Stimulated activated CD4-positive, alpha-beta T cell treated with anti-CD3 and anti-CD28 coated beads, TNF-alpha, amount 100 ng/mL, for 4 hours (primary cell): ENCODE measurements at regions not wholly inside any gene's neighbourhood (a gene's known extent, or its start where the extent isn't known, plus 50 kb on each side); places are given as distances from the start of the nearest gene placed in this dataset.
A peak's percentile ranks its signal among the peaks of the same experiment; 100 is the strongest.
"Not testable (repeated sequence)": the region's sequence is repeated elsewhere in the genome, so short reads cannot be mapped to it uniquely, and the experiment has no call there.

ENCODE experiments used
- DNase-seq, 3 experiments: peaks; one replicate each; pipeline ENCODE4 v3.0.0-alpha.2; 2020; ENCODE audit warnings: low read depth in 3 of 3

DNA sequence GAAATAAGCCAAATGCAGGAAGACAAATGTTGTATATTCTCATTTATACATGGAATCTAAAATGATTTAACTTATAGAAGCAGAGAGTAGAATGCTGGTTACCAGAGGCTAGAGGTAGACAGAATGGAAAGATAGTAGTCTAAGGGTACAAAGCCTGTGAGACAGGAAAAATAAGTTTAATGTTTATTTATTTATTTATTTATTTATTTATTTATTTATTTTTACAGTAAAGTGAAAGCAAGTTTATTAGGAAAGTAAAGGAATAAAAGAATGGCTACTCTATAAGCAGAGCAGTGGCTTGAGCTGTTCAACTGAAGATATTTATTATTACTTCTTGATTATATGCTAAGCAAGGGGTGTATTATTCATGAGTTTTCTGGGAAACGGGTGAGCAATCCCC, 203.2 kb downstream of the LAS1L start:
- DNase-seq: no peak

DNA sequence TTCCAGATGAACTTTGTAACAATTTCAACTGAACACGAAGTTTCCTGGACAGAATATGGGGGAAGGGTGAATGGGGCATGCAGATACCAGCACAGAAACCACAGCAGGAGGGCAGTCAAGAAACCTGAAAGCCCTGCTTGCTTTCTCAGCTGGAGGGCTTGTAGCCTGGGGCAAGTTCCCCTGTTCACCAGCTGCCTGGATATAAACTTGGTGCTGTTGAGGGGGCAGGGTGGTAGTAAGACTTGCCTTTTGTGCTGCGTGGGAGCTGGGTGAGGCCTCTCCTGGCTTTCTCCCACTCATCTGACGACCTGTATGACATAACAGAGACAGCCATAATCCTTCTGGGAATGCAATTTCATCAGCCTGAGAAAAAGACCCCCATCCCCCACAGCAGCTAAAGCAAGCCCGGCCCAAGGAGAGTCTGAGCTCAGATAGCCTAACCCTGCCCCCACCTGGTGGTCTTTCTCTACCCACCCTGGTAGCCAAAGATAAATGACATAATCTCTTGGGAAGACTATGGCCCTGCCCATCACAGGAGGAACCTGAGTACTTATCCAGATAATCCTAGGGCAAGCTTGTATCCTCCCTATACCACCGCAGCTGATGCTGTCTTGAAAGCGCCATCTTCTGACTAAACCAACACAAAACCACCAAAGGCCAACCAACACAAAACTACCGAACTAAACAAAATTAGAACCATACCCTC, 234.3 kb downstream of the LAS1L start:
- no peak for DNase-seq

DNA sequence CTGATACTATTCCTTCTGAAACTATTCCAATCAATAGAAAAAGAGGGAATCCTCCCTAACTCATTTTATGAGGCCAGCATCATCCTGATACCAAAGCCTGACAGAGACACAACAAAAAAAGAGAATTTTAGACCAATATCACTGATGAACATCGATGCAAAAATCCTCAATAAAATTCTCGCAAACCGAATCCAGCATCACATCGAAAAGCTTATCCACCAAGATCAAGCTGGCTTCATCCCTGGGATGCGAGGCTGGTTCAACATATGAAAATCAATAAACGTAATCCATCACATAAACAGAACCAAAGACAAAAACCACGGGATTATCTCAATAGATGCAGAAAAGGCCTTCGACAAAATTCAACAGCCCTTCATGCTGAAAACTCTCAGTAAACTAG, 251.7 kb downstream of the LAS1L start:
- DNase-seq: not testable (repeated sequence)

DNA sequence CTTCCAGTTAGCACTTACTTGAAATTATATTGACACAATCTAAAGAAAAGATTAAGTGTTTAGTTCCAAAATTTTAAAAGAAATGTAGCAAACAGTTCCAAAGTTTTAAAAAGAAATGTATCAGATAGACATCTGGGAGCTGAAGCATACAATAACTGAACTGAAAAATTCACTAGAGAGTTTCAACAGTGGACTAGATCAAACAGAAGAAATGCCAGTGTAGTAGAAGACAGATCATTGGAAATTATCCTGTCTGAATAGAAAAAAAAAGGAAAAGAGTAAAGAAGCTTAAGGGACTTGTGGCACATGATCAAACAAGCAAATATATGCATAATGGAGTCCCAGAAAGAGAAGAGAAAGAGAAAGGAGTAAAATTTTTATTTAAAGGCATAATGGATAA, 261.4 kb downstream of the LAS1L start:
- DNase-seq: no peak

DNA sequence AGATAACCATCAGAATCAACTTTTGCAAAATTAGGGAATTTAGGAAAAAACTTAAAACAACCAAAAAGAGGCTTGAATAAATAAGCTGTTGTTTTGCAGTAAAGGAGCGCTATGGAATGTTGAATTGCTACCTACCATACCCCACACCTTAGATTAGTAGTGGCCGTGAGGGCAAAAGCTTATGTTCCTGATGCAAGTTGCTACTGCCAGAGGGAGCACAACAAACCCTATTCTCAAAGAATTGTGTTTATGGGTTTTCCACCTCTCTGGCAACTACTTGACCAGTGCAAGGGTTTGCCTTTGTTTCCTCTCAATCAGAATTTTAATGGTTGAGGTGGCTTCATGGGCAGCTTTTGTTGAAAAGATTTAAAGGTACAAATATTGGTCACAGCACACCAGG, 268.1 kb downstream of the LAS1L start:
- DNase-seq: no peak

DNA sequence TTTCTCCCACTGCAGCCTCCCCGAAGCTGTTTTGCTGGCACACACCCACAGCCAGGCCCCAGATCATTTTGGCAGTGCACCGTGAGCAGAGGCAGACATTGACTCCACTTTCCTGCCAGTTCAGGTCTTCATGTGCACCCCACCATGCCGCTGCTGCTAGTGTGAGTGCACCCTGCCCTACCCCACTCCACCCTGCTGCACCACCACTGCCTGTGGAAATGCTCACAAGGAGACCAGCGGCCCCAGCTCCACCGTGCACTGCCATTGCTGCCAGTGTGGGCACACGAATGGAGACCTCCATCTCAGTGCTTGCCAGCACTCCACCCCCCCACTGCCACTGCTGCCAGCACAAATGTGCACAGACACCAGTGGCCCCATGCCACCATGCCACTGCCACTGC, 277.6 kb upstream of the ZC4H2 start:
- DNase-seq: no peak

DNA sequence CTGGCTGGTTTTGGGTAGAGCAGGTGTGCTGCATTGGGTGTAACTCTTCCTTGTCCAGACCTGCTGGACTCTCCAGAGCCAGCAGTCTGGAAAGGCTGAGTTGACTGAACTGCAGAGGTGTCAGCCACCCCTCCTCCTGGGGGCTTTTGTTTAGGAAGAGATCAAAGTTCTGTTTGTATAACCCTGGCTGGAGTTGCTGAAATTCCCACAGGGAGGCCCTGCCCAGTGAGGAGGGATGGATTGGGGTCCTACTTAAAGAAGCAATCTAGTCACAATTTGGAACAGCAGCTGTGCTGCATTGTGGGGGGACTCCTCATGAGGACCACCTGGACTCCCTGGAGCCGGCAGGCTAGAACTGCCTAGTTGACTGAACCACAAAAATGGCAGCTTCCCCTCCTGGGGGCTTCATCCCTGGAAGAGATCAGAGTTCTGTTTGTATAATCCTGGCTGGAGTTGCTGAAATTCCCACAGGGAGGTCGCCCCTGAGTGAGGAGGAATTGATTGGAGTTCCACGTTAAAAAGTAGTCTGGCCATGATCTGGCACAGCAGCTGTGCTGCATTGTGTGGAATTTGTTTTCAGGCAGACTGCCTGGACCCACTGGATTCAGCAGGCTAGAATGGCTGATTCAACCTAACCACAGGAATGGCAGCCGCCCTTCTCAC, 264.9 kb upstream of the ZC4H2 start:
- DNase-seq: no peak

DNA sequence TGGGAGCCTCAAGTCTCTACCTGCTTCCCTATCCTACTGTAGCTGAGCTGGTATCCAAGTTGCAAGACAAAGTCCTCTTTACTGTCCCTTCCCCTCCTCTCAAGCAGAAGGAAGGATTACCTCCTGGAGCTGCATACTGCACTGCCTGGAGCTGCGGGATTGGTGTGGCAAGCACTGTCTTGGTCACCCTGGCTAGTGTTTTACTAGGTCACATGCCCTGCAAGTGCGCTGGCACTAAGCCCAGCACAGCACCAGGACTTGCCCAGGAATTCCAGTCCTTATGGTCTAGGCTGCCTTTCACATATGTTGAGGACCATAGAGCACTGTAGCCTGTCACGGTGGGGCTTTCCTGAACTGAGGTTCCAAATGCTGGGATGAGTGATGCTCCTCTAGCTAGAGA, 227.3 kb upstream of the ZC4H2 start:
- no peak for DNase-seq

DNA sequence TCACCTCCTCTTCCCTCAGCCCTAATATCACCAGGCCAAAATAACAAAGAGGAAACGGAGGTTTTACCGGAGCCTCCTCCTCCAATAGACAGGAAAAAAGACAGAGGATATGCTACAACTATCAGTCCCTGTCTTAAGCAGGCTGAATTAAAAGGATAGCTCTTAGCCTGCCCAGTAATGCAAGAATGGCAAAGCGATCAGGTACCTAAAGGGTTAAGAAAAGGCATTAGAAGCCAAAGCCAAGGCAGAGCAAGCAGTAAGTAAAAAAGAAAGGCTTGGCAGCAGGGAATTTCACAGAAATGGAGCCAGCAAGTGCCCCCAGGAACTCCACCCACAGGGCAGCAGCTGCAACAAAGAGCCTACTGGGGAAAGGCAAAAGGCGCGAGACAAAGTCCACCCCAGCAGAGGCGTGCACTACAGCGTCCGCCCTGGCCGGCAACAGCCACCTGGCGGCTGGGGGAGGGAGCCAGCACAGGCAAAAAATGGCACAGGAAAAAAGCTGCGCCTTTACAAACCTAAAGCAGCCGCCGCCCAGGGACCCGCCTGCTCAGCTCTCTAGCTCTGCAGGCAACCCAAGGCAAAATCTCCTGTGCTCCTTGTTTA, 220.6 kb upstream of the ZC4H2 start:
- DNase-seq: no peak

DNA sequence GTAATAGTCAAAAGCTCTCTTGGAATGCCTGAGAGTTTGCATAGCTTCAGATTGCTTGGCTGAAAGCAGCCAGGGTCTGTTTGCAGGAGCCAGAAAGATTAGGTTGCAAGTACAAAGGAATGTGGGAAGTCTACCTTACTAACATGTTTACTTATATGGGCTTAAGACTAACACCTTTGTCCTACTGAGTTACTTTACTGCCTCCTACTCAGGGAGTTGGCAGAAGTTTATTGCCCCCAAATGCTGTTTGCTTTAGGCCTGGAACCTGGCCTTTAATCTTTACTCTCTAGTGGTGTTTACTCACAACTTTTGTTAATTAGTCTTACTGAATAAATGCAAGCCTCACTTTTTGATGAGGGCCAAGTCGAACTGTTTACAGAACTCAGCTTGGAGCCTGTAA, 219.4 kb upstream of the ZC4H2 start:
- DNase-seq: no peak

DNA sequence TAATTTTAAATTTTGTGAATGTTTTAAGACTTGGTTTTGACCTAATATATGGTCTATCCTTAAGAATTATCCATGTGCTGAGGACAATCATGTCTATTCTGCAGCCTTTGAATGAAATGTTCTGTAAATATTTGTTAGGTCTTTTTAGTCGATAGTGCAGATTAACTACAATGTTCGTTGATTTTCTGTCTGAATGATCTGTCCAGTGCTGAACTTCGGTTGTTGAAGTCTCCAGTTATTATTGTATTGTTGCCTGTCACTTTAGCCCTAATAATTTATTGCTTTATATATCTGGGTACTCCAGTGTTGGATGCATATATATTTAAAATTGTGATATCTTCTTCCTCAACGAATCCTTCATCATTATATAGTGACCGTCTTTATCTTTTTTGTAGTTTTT, 218.3 kb upstream of the ZC4H2 start:
- DNase-seq: no peak

DNA sequence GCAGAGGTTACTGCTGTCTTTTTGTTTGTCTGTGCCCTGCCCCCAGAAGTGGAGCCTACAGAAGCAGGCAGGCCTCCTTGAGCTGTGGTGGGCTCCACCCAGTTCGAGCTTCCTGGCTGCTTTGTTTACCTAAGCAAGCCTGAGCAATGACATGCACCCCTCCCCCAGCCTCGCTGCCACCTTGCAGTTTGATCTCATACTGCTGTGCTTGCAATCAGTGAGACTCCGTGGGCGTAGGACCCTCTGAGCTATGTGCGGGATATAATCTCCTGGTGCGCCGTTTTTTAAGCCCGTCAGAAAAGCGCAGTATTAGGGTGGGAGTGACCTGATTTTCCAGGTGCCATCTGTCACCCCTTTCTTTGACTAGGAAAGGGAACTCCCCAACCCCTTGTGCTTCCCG, 187.1 kb upstream of the ZC4H2 start:
- DNase-seq: not testable (repeated sequence)

DNA sequence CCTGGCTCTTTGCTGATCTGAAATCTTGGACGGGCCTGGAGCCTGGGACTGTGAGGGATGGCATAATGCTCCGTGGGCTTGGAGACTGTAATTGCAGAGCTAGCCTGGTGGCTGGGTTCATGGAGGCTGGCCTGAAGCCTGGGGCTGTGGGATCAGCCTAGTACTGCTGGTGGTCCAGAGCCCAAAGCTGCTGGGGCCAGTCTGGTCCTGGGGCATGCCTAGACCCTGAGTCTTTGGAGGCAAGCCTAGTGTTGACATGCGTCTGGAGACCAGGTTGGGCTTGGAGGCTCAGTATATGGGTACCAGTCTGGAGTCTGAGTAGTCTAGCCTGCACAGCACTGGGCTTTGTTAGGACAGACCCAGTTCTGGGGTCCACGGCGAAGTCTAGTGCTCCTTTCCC, 172.0 kb upstream of the ZC4H2 start:
- DNase-seq: no peak

DNA sequence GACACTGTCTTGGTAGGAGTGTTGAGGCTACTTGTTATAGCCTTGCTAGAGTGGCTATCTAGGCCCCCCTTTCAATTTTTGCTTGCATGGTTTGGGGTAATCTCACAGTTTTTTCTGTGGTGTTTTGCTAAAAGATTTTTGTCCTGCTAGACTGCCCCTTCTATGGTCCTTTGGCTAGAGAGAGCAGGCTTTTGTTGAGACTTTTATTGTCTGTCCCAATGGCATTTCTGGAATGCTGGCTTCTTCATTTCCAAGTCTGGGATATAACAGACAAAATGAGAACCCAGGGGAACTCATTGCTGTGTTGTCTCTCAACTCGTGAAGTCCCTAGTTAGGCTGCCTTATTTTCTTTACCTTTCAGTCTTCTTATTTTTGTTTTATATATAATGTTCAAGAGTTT, 160.2 kb upstream of the ZC4H2 start:
- no peak for DNase-seq

DNA sequence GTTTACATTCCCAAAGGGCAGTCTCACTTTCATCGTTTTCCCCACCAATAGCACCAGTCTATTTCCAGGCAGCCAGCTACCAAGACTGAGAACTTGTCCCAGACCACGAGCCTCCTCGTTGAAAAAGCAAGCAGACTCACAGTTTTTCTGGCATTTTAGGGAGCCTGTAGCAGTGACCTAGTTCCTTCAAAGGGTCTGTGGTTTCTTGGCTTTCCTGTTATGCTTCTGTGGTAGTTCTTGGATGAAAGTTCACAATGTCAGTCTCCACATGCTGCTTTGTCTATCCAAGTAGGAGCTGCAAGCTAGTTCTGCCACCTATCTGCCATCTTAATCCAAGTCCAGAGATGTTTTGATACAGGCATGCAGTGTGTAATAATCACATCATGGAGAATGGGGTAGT, 151.6 kb upstream of the ZC4H2 start:
- no peak for DNase-seq

DNA sequence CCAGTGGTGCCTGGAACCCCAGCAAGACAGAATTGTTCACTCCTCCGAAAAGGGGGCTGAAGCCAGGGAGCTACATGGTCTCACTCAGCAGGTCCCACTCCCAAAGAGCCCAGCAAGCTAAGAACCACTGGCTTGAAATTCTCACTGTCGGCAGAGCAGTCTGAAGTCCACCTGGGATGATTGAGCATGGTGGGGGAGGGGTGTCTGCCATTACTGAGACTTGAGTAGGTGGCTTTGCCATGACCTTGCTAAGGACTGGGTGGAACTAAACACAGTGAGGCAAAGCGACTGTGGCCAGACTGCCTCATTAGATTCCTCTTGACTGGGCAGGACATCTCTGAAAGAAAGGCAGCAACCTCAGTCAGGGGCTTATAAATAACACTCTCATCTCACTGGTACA, 122.6 kb upstream of the ZC4H2 start:
- no peak for DNase-seq

DNA sequence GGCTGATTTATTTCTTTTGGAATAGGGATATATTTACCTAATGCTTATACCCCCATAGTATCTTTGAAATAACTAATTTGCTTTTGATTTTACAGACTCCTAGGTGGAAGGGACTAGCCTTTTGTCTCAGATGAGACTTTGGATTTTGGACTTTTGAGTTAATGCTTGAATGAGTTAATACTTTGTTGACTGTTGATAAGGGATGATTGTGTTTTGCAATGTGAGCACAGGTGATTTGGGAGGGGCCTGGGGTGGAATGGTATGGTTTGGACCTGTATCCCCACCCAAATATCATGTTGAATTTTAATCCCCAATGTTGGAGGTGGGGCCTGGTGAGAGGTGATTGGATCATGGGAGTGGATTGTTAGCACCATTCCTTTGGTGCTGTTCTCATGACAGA, 117.4 kb upstream of the ZC4H2 start:
- DNase-seq: no peak

DNA sequence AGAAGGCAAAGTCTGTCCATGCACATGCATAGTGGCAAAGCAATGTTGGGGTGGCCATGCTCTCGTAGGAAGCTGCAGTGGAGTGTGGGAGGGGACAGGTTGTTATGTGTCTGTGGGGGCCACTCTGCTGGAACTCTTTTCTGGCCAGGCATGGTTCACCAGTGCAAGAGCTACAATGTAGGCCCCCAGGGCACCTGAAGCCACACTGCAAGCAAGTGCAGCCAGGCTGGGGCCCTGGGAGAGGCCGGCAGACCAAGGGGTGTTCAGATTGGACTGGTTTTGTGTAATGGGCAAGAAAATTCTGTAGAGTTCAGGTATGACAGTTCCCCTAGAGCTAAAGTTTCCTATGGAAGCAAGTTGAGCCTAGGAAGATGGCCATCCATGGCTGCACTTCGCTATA, 97.0 kb upstream of the ZC4H2 start:
- DNase-seq: no peak

DNA sequence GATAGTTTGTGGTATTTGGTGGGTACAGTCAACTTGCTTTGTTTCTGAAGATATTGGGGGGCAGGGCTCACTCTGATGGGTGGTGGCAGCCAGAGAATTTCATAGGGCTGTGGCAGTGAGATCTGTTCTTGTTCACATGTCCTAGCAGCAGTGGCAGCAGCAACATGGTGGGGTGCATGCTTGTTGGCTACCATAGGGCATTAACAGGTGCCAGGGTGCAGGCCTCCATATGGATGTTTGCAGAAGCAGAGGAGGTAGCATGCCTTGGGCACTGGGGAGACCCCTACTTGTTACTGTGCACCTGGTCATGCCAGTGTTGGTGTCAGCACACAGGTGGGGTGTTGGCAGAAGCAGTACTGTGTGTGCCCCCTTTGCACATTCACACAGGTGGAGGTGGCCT, 96.3 kb upstream of the ZC4H2 start:
- DNase-seq: no peak

DNA sequence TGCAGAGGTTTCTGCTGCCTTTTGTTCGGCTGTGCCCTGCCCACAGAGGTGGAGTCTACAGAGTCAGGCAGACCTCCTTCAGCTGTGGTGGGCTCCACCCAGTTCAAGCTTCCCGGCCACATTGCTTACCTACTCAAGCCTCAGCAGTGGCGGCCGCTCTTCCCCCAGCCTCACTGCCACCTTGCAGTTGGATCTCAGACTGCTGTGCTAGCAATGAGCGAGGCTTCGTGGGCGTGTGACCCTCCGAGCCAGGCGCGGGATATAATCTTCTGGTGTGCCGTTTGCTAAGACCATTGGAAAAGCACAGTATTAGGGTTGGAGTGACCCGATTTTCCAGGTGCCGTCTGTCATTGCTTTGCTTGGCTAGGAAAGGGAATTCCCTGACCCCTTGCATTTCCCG, 82.4 kb upstream of the ZC4H2 start:
- not testable (repeated sequence) for DNase-seq

DNA sequence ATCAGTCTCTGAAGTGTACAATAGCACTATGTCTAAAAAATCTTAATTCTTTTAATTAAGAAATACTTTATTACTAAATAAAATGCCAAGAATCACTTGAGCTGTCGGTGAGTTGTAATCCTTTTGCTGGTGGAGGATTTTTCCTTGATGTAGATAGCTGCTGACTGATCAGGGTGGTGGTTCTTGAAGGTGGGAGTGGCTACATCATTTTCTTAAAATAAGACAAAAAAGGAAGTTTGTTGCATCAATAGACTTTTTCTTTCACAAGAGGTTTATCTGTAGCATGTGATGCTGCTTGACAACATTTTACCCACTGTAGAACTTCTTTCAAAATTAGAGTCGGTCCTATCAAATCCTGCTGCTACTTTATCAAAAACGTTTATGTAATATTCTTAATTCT, 68.8 kb upstream of the ZC4H2 start:
- no peak for DNase-seq

DNA sequence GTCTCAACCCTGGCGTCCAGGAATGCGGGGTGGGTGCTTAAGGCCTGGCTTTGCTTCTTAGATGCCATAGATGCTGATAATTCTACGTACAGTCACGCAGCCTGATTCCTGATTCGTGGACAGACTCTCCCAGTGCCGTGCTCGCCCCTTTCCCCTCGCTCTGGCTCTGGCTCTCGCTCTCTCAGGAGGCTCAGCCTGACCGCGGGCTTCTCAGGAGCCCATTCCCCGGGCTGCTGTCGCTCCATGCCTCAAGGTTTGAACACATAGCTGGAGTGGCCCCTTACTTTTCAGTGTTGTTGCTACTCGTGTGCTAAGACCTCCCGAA, 59.2 kb upstream of the ZC4H2 start:
- no peak for DNase-seq

DNA sequence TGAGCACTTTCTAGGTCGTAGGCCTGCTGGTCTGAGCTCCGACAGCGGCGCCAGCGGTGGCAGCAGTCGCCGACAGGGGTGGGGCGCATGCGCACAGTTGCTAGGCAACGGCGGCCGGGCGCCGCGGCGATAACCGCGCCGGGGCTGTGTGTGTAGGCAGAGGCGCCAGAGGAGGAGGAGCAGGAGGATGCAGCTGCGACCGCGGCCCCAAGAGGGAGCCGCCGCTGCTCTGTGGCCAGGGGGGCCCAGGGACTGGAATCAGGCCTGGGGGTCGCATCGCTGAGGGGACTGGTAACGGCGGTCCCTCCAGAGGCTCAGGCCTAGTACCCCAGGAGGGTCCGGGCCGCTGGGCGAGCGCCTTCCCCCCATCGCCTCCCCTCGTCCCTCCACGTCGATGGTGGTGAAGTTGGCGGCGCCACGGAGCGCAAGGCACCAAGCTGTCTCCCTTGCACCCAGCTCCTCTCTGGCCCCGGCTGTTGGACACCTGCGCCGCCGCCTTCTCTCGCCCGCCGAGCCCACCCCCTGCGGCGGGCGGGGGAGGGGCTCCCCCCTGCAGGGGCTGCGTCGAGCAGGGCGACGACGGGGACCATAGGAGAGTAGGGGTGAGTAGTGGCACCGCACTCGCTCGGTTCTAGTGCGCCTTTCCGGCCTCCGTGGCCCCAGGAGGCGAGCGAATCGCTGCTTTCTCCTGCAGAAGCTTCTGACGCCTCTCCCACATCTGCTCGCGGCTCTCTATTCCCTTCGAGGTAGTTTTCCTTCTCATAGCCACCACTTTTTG, 58.6 kb upstream of the ZC4H2 start, which contains the start of gene ZC3H12B:
Gene ZC3H12B (plus strand): TSS at position 159 of the 778 bp plus-strand sequence.
- peak; percentile 64 to 71 (median 69) for DNase-seq
